Erythroblast (primary cell): ENCODE measurements at regions not wholly inside any gene's neighbourhood (a gene's known extent, or its start where the extent isn't known, plus 50 kb on each side); places are given as distances from the start of the nearest gene placed in this dataset.

Experiments
- GATA1 ChIP-seq: IDR thresholded peaks from 2 replicates; pipeline ENCODE4 v1.6.1; 2011; ENCODE audit warnings: low read depth, mild to moderate bottlenecking, control low read depth, low read length, moderate library complexity
- POLR2A ChIP-seq: IDR thresholded peaks from 2 replicates; pipeline ENCODE4 v1.6.1; 2011; ENCODE audit warnings: mild to moderate bottlenecking, low read length

- TF ChIP-seq POLR2A = no peak
- no peak for TF ChIP-seq GATA1
These were observed 194.8 kb upstream of the ACVR2A start for GRCh38 chr2:147649998-147650397.
